Hepatocyte (in vitro differentiated cells): ENCODE measurements at regions not wholly inside any gene's neighbourhood (a gene's known extent, or its start where the extent isn't known, plus 50 kb on each side); places are given as distances from the start of the nearest gene placed in this dataset.

Experiments used
- DNase-seq: peaks from one replicate; pipeline ENCODE4 v3.0.0-alpha.2; 2016; ENCODE audit warnings: low spot score
- H2AFZ ChIP-seq: fragments of 200-600 bp; sonication (generic); 2 replicates; pipeline ENCODE4 v1.6.0; 2016; ENCODE audit warnings: antibody characterized with exemption, mild to moderate bottlenecking
- H3K27ac ChIP-seq: fragments of 200-600 bp; sonication (generic); 2 replicates; pipeline ENCODE4 v1.5.1; 2016; ENCODE audit warnings: mild to moderate bottlenecking
- H3K27me3 ChIP-seq: fragments of 200-600 bp; sonication (generic); 2 replicates; pipeline ENCODE4 v1.6.1; 2016
- H3K36me3 ChIP-seq: fragments of 200-600 bp; sonication (generic); replicated peaks from 2 replicates; pipeline ENCODE4 v1.5.1; 2016; ENCODE audit warnings: low read depth; ENCODE audit not compliant: insufficient read depth
- H3K4me1 ChIP-seq: fragments of 200-600 bp; sonication (generic); 2 replicates; pipeline ENCODE4 v1.5.1; 2016; ENCODE audit warnings: mild to moderate bottlenecking, moderate library complexity; ENCODE audit not compliant: insufficient read depth
- H3K4me2 ChIP-seq: fragments of 200-600 bp; sonication (generic); 2 replicates; pipeline ENCODE4 v1.6.0; 2016
- H3K4me3 ChIP-seq: fragments of 200-600 bp; sonication (generic); 2 replicates; pipeline ENCODE4 v1.5.1; 2016; ENCODE audit warnings: mild to moderate bottlenecking
- H3K79me2 ChIP-seq: fragments of 200-600 bp; sonication (generic); 2 replicates; pipeline ENCODE4 v1.6.0; 2017; ENCODE audit warnings: mild to moderate bottlenecking
- H3K9me2 ChIP-seq: fragments of 200-600 bp; sonication (generic); replicated peaks from 2 replicates; pipeline ENCODE4 v1.6.0; 2017; ENCODE audit warnings: mild to moderate bottlenecking; ENCODE audit not compliant: insufficient read depth
- H3K9me3 ChIP-seq: fragments of 200-600 bp; sonication (generic); 2 replicates; pipeline ENCODE4 v1.5.1; 2016; ENCODE audit warnings: low read depth, mild to moderate bottlenecking
- H4K20me1 ChIP-seq: fragments of 200-600 bp; sonication (generic); 2 replicates; pipeline ENCODE4 v1.6.0; 2016; ENCODE audit warnings: mild to moderate bottlenecking; ENCODE audit not compliant: insufficient read depth, poor library complexity, severe bottlenecking
- CTCF ChIP-seq: fragments of 200-600 bp; sonication (generic); IDR thresholded peaks from 2 replicates; pipeline ENCODE4 v1.5.1; 2016; ENCODE audit warnings: antibody characterized with exemption, mild to moderate bottlenecking; ENCODE audit not compliant: poor library complexity
- EZH2 ChIP-seq: fragments of 200-600 bp; sonication (generic); IDR thresholded peaks from 2 replicates; pipeline ENCODE4 v1.6.1; 2016; ENCODE audit warnings: antibody characterized with exemption, mild to moderate bottlenecking, borderline replicate concordance
- EZH2phosphoT487 ChIP-seq: fragments of 200-600 bp; sonication (generic); IDR thresholded peaks from one replicate; pipeline ENCODE4 v1.6.1; 2018; ENCODE audit warnings: antibody characterized with exemption, mild to moderate bottlenecking, low read depth, moderate library complexity; ENCODE audit not compliant: unreplicated experiment, severe bottlenecking
- WGBS: methylation state at CpG from one replicate; pipeline ENCODE4 v1.1.6; 2016; ENCODE audit warnings: low lambda C conversion rate; ENCODE audit errors: missing lambda C conversion rate; 5-methylcytosine and 5-hydroxymethylcytosine counted together

- WGBS = 79% methylated on average over 1 of the region's 1 CpG
- Histone ChIP-seq H3K4me2 (no peak overlapping the region), H3K79me2 (no peaks in the 10 kb centered on the region), H3K4me1 (peaks cover 17% of the 10 kb centered on the region), H4K20me1 (no peaks in the 10 kb centered on the region), H3K36me3 (no peaks in the 10 kb centered on the region), H3K9me2 (no peaks in the 10 kb centered on the region), H3K27me3 (no peaks in the 10 kb centered on the region), H3K9me3 (no peaks in the 10 kb centered on the region), H3K27ac (no peak overlapping the region), H3K4me3 (no peak overlapping the region), H2AFZ (no peak overlapping the region)
- TF ChIP-seq CTCF (no peak), EZH2 (no peak), EZH2phosphoT487 (no peak)
- no peak for DNase-seq
Observed at GRCh38 chr3:160105907-160106584, 117.4 kb downstream of the IL12A start.

- WGBS = 68% methylated on average over 7 of the region's 7 CpGs
- Histone ChIP-seq H3K4me1 (peaks cover 17% of the 10 kb centered on the region), H3K79me2 (no peaks in the 10 kb centered on the region), H2AFZ (peak overlapping the region; percentile 1), H3K4me2 (peak overlapping the region; percentile 24), H3K36me3 (no peaks in the 10 kb centered on the region), H3K9me2 (no peaks in the 10 kb centered on the region), H3K27ac (peak overlapping the region; percentile 71), H3K27me3 (no peaks in the 10 kb centered on the region), H3K4me3 (no peak overlapping the region), H4K20me1 (no peaks in the 10 kb centered on the region), H3K9me3 (no peaks in the 10 kb centered on the region)
- peak; percentile 71 for DNase-seq
- TF ChIP-seq EZH2 = no peak
- TF ChIP-seq EZH2phosphoT487 = no peak
- no peak for TF ChIP-seq CTCF
Observed at GRCh38 chr3:160106905-160107861, 118.0 kb upstream of the C3orf80 start.

GRCh38 chr3:160108362-160108761 lies 116.9 kb upstream of the C3orf80 start:
- peak overlapping the region; percentile 19 for H3K4me2 ChIP-seq
- peaks cover 17% of the 10 kb centered on the region for H3K4me1 ChIP-seq
- no peaks in the 10 kb centered on the region for H4K20me1 ChIP-seq
- H3K27me3 ChIP-seq = no peaks in the 10 kb centered on the region
- WGBS = 58% methylated on average over 4 of the region's 4 CpGs
- no peak for DNase-seq
- no peak overlapping the region for H2AFZ ChIP-seq
- H3K79me2 ChIP-seq = no peaks in the 10 kb centered on the region
- no peak for TF ChIP-seq EZH2
- no peak for TF ChIP-seq EZH2phosphoT487
- no peak for TF ChIP-seq CTCF
- no peaks in the 10 kb centered on the region for H3K36me3 ChIP-seq
- no peaks in the 10 kb centered on the region for H3K9me3 ChIP-seq
- H3K4me3 ChIP-seq = no peak overlapping the region
- peak overlapping the region; percentile 71 for H3K27ac ChIP-seq
- no peaks in the 10 kb centered on the region for H3K9me2 ChIP-seq
